Posterior vena cava (tissue), 2 donors: ENCODE measurements at regions not wholly inside any gene's neighbourhood (a gene's known extent, or its start where the extent isn't known, plus 50 kb on each side); places are given as distances from the start of the nearest gene placed in this dataset.
"Not testable (repeated sequence)": the region's sequence is repeated elsewhere in the genome, so short reads cannot be mapped to it uniquely, and the experiment has no call there.

Source experiments
- DNase-seq: peaks from one replicate; pipeline ENCODE4 v3.0.0-alpha.2; 2020; ENCODE audit warnings: low spot score
- intact Hi-C, 2 donors: fragments of 100-400 bp; cut with DNase I; formaldehyde crosslinking; loops; one replicate each; pipeline versions ENCODE4 v1.14.1 to v1.14.2; 2022 to 2023
- donor health status: DM: yes; HTN: yes; CAD: no.
- donor health status: DM: yes; HTN: yes; CAD: no.

DNA sequence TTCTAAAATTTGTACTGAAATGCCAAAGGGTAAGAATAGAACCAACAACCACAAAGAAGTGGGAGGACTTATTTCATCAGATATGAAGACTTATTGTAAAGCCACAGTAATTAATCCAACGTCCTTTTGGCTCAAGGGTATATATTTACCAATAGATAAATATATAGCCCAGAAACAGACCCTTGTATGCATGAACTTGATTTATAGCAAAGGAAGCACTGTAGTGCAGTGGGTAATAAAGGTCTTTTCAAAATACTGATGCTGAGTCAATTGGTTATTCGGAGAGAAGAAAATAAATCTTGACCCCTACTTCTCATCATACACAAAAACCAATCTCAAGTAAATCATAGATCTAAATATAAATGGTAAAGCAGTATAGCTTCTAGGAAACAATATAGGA, 200.5 kb upstream of the ST6GAL2 start:
- no peak for DNase-seq
- intact Hi-C loops: no loop called here

DNA sequence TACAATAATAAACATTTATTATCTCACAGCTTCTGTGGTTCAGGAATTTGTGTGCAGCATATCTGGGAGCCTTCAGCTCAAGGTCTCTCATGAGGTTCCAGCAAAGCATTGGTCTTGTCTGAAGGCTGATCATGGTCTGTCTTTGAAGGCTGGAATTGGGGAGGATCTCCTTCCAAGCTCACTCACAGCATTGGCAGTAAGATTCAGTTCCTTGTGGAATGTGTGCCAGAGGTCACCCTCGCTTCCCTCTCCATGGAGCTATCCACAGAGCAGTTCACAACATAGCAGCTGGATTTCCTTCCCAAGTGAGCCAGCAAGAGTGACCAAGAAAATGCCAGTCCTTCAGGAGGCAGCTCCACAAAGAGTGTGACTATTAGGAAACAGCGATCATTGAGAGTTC, 202.2 kb upstream of the ST6GAL2 start:
- intact Hi-C loops: no loop called here
- no peak for DNase-seq

DNA sequence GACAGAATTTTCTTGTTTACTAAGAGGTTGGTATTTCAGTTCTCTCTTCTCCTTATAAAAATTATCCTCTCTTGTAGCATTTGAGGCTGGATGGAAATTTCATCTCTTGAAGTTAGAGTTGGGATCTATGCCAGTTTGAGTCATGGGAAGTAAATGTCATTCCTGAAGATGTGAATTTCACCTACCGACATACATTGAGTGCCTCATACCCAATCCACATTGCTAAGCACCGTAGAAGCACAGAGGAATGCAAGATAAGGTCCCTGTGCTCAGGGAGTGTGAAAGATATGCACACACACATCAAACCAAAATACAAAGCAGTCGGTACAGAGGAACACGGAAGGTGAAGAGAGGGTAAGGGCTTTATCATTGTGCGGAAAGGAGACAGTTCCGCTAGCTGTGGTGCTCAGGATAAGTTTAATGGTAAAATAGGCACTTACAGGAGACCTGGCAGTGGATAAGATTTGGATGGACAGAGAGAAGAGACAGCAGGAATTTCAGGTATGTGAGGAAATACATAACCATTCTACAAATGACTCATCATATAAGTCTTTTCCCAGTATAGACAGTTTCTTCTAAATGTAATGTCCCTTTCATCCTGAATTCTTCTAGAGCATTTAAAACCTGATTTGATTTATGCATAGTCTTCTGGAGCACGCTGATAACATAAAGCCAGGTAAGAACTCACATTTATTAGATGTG, 205.3 kb upstream of the ST6GAL2 start:
- DNase-seq: no peak
- intact Hi-C loops: no loop called here

DNA sequence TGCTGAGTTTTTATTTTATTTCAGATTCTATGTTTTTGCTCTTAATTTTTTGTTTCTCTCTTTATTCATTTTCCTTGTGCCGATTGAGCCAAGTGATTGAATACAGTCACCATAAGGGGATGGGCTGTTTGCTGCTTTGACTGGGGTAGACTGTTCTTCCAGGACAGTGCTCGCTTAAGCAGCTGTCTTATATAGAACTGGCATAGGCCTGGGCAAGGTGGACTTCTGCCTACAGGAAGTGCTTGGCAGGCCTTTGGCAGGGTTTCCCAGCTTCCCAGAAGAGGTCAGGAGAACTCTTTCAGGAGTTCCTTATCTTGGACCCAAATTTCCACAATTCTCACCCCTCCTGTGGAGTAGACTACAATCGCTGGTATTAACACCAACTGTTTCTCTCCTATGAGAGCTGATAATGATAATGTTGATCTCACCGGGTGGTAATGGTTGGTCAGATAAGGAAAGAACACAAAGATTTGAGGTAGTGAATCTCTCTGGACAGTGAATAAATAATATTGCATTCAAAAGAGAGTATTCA, 207.5 kb upstream of the ST6GAL2 start:
- intact Hi-C loops: no loop called here
- DNase-seq: no peak

DNA sequence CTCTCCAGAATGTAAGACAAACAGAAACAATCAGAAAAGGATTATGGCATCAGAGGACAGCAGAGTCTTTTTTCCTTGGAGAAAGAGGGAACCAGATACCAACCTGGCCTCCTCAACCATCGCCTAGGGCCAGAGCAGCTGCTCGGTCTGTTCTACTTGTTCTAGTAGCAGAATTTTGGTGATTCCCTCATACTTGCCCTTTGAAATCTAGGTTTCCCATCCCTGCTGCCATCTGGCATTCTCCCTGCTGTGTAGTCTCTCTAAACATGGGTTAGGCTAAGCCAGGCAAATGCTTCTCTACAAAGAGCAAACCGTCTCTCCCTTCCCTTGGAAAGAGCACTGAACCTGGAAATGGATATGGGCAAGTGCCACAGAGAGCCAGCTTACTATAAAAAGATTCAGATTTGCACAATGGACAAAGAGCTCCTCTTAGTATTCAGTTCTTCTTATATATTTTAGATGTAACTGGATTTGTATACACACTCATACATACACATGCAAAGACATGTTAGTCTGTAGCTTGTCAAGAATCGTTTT, 208.6 kb upstream of the ST6GAL2 start:
- DNase-seq: no peak
- intact Hi-C loops: no loop called here

DNA sequence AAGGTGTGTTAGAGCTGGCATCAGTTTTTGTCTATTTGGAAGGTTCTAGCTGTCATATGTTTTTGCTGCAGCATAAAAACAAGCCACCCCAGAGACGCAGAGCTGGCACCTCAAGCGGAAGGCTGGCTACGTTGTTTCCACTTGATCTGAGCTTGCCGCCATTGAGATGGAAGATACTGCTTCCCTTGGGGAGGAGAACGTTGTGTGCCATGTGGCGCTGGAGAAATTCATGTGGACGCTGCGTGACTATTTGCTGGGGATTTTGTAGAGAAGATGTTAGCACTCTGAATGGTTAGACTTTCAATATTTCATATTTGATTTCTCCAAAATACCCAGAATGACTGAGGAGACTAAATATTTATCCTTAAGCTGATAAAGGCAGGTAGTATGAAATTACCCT, 216.2 kb upstream of the ST6GAL2 start:
- no peak for DNase-seq
- intact Hi-C loops: no loop called here

DNA sequence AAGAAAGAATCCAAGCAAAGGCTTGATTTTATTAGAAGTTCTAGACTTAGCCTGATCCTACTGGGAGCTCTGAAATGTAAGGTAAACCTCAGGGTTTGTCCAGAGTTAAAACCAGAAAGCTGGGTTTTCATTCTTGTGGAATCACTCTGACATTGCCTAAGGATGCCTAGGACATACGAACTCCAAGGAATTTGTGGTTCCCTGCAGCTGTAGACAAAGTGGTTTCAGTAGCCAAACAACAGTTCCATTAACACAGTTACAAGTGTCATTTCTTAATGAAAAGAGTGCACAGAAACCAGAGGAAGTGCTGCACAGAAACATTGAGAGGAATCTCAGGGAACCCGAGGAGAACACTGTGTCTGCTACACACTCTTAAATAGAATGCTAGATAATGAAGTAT, 221.4 kb upstream of the ST6GAL2 start:
- DNase-seq: no peak
- intact Hi-C loops: no loop called here

DNA sequence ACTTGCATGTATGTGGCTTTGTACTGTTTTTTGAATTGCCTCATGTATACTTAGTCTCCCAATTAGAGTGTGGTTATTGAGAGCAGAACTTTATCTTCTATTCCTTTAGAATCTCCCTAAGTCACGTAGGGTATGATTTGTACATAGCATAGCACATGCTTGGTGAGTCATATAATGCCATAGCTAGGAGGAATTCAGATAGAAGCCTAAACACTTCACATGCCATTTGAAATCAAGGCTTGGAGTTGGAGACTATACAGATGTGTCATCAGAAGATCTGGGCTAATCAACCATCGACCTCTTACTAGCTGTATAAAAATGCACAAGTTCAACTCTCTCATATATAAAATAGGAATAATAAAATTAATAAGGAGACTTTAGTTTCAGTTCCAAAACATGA, 222.6 kb upstream of the ST6GAL2 start:
- intact Hi-C loops: no loop called here
- no peak for DNase-seq

DNA sequence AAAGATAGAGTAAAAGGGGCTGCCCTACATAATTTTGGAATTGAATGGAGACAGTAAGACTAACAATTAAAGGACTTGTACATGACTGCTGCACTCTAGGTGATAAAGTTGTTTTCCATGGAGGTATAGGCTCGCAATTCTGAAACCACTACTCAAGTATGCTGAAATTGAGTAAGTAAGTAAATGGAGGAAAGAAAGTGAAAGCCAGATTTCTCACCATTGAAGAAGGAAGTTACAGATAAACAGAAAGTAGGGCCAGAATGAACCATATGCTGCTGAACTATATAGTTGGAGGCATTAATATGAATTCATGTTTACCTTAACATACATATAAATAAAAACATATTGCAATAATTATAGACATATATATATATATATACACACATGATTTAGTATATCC, 225.7 kb upstream of the ST6GAL2 start:
- intact Hi-C loops: no loop called here

DNA sequence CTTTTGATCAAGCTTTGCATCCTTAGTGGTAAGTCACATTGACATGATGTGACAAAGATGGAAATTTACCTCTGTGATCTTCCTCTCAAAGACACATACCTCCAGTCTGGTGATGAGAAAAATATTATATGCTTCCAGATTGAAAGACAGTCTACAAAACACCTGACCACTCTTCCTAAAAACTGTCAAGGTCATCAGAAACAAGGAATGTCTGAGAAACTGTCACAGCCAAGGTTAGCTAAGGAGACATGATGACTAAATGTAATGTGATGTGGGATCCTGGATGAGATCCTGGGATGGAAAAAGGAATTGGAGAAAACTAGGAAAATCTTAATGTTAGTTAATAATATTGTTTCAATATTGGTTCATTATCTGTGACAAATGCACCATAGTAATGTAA, 226.6 kb upstream of the ST6GAL2 start:
- no peak for DNase-seq
- intact Hi-C loops: no loop called here

More for the DNA sequence above, 225.7 kb upstream of the ST6GAL2 start:
- no peak for DNase-seq

DNA sequence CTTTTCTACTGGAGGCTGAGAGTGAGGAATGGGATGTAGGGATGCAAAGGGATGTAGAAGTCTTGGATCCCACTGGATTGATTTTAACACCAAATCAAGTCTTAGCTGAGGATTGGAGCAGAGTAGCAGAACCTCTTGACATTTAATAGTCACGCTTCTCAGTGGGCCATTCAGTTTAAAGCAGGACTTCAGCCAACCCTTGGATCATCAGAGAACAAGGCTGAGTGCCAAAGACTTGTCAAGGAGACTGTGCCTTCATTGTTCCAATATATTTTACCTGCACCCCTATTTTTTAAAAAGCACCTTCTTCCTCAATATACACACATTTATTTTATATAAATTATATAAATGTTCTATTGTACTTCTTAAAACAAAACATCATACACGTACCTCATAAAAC, 242.4 kb upstream of the ST6GAL2 start:
- no peak for DNase-seq

DNA sequence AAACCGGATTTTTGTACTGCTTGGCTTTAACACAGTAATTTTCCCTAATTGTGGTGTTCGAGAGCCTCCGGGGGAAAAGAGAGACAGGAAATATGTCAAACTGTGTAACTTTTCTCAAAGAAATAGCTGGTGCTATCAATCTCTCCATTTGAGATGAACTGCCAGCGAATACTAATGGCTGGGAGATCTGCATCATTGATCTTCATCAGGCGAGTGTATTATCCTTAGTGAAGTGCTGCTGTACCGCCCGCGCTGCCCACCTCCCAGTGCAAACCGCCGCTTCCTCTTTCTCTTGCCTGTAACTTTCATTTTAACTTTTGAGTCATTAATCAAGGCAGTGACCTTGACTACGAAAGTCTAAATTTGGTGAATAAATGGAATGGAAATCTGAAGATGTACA, 246.1 kb upstream of the ST6GAL2 start:
- intact Hi-C loops: no loop called here
- no peak for DNase-seq

More for the DNA sequence above, 242.4 kb upstream of the ST6GAL2 start:
- intact Hi-C loops: no loop called here

DNA sequence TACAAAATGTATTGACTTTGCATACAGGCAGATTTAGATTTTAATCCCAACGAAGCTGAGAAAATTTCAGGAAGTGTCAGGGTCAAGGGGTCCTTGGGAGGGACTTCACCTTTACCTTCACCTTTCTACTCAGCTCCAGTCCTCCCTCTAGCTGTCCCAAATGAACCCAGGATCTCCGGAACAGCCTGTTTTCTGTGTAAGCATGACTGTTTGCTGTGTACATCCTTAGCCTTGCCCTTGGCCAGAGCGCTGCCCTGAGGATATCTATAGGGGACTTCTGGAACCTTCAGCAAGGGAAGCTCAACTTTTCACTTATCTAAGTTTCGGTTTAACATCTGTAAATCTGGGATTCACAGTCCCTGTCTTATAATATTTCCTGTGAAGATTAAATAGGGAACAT, 246.8 kb upstream of the ST6GAL2 start:
- intact Hi-C loops: no loop called here
- no peak for DNase-seq

DNA sequence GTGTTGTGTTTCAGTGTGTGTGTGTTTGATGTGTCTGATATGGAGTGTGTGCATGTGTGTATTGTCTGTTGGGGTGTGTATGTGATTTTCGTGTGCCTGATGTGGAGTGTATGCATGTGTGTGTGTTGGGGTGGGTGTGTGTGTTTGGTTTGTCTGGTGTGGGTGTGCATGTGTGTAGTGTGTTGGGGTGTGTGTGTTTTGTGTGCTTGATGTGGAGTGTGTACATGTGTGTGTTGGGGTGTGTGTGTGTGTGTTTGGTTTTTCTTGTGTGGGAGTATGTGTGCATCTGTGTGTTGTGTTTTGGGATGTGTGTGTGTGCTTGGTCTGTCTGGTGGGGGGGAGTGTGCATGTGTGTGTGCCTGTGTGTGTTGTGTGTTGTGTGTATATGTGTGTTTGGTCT, 247.4 kb upstream of the ST6GAL2 start:
- intact Hi-C loops: no loop called here
- DNase-seq: no peak

DNA sequence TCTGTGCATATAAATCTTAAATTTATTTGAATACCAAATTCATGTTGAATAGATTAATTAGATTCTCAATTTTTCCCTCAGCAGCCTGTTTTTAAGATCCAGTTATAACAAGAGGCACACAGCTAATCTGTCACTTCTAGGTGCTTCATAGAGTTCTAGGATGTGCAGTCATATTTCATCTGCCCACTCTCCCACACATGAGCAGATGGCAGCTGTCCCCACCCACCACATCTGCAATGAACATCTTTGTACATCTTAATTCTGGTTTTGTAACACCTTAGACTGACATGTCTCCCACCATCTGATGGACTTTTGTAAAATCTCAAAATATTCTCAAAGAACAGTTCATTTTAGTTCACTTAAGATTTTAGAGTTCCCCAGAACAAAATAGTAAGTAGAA, 250.8 kb upstream of the ST6GAL2 start:
- intact Hi-C loops: no loop called here
- DNase-seq: no peak

DNA sequence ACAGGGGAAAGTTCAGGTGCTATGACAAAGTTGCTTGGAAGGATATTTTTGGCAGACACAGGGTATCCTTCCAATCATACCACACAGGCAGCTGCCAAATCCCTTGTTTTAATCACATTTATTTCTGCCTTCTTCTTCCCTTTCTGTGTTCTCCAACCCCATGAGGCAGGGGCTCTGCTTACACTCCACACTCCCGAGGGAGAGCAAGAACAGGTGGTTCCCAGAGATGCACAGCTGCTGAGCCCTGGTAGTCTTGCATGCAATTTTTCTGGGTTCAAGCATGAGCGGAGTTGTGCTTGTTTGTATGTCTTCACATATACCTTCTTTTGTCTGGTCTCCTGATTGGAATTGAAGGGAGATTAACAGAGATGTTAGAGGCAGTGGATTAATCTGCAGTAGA, 251.7 kb upstream of the ST6GAL2 start:
- intact Hi-C loops: no loop called here
- no peak for DNase-seq

DNA sequence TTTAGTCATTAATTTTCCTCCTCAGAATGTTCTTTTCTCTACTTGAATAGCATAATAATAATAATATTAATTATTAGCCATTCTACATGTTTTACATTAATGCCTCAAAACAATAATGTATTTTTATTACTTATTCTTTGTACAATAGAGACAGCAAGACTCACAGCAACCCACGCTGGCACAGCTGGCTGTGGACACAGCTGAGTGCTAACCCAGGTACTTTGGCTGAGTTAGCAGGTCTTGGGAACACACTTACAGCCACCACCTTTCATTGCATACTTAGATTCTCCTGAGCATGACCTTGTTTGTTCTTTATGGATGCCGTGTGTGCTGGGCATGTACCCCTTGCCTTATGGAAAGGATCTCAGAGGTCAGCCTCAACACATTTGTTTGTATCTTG, 260.2 kb upstream of the ST6GAL2 start:
- no peak for DNase-seq
- intact Hi-C loops: no loop called here

DNA sequence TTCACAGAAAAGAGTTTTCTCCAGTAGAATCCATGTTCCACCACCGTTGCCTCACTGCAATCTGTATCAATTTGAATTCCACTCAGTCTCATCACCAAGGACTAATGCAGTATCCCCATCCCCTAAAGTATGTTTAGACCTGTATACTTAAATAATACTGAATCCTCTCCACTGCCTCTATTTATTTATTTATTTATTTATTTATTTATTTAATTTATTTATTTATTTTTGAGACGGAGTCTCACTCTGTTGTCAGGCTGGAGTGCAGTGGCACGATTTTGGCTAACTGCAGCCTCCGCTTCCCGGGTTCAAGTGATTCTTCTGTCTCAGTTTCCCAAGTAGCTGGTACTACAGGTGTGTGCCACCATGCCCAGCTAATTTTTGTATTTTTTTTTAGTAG, 260.7 kb upstream of the ST6GAL2 start:
- intact Hi-C loops, DNase-seq: not testable (repeated sequence)

DNA sequence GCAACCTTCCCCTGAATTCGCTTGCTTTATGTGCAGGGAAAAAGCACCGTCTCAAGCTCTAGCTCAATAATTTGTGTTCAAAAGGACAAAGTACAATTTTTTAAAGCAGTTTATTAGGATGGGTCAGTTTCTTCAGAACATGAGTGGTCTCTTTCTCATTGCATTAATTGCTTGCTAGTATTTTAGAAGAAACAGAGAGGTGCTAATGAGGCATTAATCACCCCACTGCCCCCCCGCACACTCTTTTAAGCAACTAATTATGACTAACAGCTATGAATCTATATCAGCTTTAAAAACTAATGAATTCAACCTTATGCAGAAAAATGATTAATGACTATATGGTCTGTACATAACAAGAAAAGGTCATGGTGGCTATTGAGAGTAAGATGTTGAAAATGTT, 262.1 kb upstream of the ST6GAL2 start:
- intact Hi-C loops: no loop called here
- DNase-seq: no peak

DNA sequence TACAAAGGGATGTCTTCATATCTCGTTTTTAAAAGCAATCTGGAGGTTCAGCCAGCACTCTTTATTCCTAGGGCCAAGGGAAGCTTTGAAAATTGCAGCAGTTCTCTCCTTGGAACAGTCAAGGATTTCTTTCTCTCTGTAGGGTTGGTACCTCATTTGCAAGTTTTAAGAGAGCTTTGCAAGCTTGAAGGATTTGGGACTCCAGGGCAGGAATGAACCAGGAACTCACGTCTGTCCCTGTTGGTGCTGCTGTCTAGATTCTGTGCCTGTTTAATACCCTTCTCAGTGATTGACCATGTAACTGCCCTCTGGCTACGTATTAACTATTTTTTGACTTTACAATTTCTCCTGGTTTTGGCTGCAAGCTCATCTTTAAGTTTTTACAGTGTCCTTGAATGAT, 262.5 kb upstream of the ST6GAL2 start:
- DNase-seq: no peak
- intact Hi-C loops: no loop called here

DNA sequence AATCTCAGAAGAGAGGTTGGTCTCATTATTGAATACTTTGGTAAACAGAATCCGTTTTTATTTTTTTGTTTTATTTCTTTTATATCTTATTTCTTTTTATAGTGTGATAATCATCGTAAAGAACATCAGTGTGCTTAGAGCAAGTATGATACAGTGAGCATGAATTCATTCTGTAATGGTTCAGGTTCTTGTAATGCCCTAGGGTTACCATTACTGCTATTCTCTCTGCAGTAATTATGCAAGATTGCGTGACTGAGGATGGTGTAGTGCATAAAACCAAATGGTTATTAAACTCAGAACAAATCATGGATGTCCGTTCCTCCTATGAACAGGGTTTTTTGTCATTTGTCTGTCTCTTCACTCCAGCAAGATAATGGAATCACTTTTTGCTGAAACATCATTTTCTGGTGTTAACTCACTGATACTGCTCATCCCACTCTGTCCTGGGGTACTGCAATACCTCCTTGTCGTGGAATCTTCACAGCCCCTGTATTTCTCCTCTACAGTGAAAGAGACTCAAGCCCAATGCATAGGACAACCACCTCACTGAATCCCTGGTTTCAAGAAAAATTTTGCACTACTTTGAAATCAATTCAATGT, 274.8 kb upstream of the ST6GAL2 start:
- intact Hi-C loops: no loop called here
- DNase-seq: no peak
